ENCODE measurements at regions not wholly inside any gene's neighbourhood (a gene's known extent, or its start where the extent isn't known, plus 50 kb on each side); places are given as distances from the start of the nearest gene placed in this dataset.
"Not testable (repeated sequence)": the region's sequence is repeated elsewhere in the genome, so short reads cannot be mapped to it uniquely, and the experiment has no call there.

DNA sequence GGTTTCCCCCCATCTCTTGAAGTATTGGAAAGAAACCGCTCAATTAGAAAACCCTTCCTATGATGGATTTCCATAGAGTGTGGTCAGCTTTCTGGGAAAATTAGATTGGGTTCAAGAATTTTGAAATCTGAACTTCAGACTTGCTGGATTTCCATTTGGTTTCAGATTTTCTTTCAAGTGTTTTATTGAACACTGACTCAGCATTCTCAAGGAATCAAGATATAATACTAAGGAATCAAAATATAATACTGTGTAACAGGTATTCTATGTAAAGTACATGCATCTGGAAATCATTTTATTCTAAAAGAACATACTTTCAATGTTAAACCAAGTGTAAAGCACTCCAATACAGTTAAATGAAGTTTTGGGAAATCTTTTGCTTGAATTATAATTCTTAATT lies 94.7 kb upstream of the CCN2 start:
- no peak for DNase-seq (ENCODE audit: low spot score)

DNA sequence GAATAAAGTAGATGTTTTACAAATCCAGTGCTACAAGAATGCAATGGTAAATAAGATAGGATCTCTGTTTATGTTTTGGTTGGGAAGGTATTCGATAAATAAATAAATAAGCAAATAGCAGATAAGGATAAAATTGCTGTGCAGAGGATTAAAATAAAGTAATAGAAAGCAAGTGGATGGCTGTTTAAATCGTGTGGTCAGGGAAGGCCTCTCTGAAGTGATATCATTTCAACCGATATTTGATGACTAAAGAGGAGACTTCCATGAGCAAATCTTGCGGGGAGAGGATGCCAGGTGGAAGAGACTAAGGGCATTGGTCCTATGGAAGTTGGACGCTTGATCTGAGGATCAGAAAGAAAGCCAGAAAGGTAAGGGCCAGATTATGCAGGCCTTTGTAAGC lies 92.0 kb upstream of the CCN2 start:
- DNase-seq (ENCODE audit: low spot score): no peak

DNA sequence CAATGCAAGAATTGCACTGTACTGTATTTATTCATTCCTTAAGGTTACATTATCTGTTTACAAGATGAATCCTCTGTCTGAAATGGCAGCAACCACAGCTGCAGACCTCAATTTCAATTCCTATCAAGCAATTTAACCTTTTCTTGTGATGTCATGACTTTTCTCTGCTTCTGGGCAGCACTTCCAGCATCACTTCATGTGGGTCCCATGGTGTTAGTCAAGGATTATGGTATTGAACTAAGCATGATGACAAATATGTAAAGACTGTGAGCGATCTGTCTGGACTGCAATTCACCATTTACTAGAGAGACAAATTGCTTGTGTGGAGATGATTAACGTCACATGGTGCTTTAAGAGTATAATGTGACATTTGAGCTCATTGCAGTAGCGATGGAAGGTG lies 90.5 kb upstream of the CCN2 start:
- DNase-seq (ENCODE audit: low spot score): no peak

DNA sequence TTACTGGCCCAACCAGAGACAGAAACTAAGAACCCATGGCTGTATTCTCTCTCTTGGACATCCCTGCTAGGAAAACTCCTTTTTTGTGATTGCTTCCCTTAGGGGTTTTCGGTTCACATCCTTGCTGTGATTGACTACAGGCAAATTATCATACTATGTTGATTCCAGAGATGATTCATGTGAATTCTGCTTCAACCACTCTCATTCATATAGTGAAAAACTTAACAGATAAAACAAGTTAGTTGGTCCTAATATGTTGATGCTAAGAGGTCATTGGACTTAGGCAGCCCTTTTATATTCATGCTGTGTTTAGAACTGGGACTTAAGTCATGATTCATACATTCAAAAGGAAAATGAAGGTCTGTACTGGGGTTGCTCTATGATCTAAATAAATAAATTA lies 76.9 kb upstream of the CCN2 start:
- DNase-seq (ENCODE audit: low spot score): no peak

DNA sequence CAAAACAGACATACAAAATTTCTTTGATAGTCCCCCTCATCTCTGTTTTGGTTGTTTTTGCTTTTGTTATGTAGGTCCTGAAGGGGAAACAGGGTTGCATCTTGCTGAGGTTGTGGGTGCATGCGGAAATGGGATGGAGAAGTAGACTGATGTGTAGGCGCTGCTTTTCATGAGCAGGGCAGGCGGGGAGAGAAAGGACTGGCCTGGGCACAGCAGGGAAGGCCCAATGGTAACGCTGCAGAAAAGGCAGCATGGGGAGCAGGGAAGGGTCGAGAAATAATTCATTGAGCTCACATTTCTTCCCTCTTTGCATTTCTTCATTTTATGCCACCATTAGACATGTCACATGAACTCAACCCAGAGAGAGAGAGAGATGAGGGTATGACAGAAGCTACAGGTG lies 74.3 kb upstream of the CCN2 start:
- no peak for DNase-seq (ENCODE audit: low spot score)

DNA sequence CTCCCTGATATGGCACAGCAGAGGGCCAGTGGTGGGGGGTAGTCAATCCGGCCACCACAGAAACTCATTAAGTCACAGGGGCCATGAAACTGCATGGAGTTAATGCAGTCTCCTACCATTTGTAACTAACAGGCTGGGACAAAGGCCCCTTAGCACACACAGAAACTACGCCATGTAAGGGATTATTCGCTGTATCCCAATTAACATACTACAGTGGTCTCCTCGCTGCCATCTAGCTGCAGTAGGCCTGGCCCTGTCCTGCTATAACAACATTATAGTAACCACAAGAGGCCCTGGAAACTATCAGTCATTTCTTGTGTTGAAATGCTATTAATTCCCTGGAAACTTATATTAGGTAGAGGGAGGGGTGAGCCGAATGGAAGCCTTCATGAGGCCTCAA lies 72.3 kb upstream of the CCN2 start:
- DNase-seq (ENCODE audit: low spot score): no peak

DNA sequence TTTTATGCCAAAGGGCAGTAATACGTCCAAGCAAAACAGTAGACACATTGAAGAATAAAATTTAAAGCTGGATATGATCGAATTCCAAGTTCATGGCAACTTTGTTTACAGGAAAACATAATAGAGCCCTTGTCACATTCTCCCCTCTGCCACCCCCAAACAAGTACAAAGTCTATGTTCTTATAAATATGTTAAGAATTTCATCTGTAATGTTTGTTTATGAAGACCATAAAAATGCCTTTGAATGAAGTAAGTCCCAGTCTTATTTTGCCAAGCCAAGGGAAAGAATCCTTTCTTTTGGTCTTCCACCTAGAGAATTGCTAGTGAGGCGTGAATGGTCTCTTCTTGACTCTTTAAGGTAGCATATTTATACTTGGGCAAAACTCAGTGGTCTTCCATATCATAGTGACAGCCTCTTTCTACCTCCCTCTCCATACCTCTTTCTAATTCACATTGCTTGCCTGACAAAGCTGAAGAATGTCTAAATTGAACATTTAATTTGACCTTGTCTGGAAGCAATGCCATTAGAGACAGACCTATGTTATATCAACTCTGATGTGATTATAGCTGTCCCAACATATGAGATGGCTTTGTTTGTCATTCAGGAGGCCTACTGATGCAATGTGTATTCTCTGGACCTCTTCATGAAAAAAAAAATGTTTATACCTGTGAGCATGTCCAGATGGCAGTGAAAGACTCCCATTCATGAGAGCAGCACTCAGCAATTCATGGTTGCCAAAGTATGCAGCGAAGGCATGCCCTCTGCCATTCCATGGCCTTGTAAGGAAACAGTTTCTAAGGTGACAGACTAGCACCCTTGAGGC lies 70.6 kb upstream of the CCN2 start:
- no peak for DNase-seq (ENCODE audit: low spot score)

DNA sequence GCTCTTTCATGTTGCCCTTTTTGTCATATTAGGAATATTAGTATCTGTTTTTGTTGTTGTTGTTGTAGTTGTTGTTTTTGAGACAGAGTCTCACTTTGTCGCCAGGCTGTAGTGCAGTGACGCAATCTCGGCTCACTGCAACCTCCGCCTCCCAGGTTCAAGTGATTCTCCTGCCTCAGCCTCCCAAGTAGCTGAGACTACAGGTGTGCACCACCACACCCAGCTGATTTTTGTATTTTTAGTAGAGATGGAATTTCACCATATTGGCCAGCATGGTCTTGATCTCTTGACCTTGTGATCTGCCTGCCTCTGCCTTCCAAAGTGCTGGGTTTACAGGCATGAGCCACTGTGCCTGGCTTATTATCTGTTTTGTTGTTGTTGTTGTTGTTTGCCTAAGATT lies 69.7 kb upstream of the CCN2 start:
- DNase-seq (ENCODE audit: low spot score): not testable (repeated sequence)

DNA sequence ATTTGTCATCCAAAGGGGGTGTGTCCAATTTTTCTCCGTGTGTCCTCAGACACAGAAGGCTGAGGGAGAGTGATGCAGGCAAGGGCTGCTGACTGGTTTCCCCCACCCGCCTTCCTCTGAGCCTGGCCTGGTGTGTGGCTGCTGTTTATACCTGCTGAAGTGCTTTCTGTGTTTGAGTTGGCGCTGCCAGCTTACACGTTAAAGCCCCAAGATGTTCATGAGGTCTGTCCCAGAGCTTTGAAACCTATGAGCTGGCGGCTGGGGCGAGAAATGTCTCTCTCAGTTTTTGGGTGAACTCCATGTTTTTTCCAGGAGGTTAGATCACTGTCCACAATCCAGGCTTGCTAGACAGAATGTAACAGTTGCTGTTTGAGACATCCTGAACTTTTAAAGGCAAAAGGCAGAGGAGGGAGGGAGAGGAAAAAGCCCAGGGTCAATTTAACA lies 69.0 kb upstream of the CCN2 start:
- no peak for DNase-seq (ENCODE audit: low spot score)

DNA sequence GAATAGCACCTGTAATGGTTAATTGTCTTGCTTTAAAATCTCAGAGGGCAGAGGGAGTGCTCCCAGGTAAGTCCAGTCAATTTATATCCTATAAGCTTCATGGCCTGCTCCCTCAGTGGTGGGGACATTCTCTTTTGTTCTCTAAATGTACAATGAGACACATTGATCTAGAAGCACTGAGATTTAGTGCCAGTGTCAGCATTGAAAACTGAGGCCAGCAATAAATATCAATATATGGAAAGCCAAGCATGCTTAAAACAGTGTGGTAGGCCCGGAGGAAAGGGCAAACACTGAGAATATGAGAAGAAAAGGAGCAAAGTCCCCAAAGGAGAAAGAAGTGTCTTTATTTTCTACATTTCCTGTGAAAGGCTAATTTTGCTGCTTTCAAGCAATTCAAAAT lies 68.4 kb upstream of the CCN2 start:
- no peak for DNase-seq (ENCODE audit: low spot score)

DNA sequence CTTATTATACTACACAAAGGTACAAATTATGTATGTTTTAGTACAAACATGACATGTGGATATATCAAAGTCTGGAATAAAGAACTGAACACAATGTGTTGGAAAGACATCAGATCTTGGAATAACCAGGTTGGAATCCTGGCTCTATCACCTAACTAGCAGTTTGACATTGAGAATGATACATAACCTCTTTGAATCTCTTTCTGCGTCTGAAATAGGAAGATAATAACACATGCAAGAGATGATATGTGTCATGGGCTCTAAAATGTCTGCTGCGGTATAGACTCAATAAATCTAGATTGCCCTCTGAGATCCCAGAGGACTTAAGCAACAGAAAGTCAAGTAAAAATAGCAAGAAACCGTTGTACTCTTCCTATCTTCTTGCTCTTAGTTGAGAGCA lies 66.8 kb upstream of the CCN2 start:
- DNase-seq (ENCODE audit: low spot score): no peak

DNA sequence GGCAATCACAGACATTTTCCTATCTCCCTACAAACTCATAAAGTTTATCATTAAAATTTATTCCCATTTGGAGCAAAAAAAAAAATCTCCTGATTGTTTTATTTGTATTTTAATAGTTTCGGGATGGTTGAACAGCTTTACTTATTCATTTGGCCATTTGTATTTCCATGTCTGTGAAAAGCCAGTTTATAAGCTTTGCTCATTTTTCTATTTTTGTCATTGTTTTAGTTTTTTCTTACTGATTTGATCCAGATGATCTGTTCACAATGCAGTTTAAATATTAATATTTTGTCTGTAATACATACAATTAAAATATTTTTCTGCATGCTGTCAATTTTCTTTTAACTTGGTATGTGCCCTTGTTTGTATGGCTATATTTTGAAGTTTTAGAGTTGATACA lies 65.2 kb upstream of the CCN2 start:
- no peak for DNase-seq (ENCODE audit: low spot score)

DNA sequence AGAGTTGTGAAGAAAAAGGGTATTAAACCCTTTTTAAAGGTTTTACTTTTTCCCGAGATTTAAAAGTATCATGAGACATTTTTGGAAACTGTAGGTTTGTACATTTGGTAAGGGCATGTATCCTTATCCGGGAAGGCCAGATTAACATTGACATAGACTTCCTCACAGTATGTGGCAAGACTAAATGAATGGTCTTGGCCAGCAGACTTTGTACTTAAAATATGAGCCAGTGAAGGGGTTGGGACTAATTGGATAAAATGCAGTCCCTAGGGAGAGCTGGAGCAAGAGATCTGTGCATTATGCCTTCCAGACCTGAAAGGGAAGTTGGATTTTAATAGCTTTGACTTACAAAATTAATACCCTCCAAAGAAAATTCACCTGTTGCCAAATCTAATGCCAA lies 60.4 kb upstream of the CCN2 start:
- no peak for DNase-seq (ENCODE audit: low spot score)

DNA sequence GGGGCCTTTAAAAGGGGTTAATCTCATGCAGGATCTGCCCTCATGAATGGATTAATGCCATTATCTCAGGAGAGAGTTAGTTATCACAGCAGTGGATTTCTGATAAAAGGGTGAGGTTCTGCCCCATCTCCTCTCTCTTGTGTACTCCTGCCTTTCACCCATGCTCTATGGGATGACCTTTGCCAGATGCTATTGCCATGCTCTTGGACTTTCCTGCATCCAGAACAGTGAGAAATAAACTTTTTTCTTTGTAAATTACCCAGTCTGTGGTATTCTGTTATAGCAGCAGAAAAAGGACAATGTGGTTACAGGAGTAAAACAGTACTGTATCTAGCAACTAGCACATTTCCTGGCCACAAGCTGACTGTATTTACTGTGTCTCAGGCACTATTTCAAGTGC lies 58.0 kb upstream of the CCN2 start:
- DNase-seq (ENCODE audit: low spot score): no peak

DNA sequence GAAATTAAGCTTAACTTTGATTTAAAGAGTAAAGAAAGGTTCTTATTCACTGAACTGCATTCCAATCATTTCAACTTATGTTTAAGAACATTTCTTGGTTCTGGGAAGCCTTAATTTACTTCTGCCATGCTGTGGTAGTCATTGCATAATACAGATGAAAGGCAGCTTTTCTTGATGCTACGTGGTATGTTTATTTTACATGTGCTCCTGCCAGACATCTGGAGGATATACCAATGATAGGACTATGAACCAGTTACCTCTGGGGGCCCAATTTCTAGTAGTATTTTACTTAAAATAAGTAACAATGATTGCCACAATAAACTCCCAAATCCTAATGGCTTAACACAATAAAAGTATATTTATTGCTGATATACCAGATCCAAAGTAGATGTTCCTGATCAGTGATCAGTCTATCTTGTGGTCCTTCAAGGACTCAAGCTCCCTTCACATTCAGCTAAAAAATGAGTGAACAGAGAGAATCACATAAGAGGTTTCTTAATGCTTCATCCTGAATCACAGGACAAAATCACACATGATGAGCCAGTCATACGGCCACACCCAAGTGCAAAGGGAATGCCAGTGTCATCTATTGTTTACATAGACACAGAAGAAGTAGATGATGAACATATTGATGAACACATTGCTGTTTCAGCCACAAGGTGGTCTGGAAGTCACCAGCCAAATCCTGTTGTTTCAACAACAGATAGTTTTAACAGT lies 56.5 kb upstream of the CCN2 start:
- DNase-seq (ENCODE audit: low spot score): no peak

DNA sequence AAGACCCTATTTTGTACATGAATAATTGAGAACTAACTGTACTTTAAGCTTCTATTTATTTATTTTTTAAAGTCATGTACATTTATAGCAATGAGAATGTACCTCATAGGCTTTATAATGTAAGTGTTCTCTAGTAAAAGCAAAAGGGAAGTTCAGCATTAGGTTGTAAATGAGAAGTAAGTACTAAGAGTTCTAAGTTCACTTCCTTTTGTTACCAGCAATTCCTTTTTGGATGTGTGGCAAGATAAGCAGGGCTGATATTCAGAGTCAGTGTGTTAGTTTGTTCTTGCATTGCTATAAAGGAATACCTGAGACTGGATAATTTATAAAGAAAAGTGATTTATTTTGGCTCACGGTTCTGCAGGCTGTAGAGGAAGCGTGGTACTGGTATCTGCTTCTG lies 54.0 kb upstream of the CCN2 start:
- no peak for DNase-seq (ENCODE audit: low spot score)

DNA sequence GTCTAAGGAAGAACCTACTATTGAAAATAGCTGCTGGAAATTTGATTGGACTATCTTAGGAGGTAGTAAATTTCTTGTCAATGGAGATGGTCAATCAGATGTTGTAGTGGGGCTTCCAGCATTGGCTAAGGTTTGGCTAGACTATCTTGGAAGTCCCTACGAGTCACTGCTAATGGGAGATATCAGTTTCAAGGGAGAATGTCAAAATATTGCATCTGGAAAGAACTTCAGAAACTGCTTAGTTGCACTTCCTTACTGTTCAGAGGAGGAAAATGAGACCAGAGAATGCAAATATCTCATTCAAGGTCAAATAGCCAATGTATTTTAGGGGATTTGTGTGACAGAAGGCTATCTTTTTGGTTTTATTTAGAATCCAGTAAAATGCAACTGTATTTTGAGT lies 53.5 kb upstream of the CCN2 start:
- no peak for DNase-seq (ENCODE audit: low spot score)

DNA sequence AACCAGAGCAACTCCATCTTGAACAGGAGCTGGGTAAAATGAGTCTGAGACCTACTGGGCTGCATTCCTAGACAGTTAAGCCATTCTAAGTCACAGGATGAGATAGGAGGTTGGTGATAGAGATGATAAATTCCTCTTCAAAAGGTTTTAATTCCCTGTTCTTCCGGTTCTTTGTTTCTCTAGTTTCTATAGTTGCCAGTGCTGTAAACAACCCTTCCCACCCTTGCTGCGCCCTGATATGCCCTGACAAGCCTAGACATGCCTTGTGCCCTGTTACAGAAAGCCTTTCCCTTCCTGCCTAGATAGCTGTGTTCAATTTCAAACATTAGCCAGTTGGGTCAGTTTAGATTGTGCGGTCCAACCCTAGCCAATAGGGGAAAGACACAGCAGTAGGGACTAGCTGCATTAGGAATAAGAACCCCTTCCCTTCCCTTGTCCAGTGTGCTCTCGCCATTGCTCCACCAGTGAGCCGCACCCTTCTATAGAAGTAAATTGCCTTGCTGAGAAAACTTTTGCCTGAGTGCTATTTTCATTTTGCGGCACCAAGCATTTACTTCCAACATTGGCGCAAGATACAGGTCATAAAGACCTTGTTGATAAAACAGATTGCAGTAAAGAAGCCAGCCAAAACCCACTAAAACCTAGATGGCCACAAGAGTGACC lies 52.5 kb upstream of the CCN2 start:
- DNase-seq (ENCODE audit: low spot score): no peak
